OCI-LY3 (cell line): ENCODE measurements at regions not wholly inside any gene's neighbourhood (a gene's known extent, or its start where the extent isn't known, plus 50 kb on each side); places are given as distances from the start of the nearest gene placed in this dataset.

Experiments used
- H2AFZ ChIP-seq: fragments of 200-600, 300-600 bp; shearing (Covaris generic); 2 replicates; pipeline ENCODE4 v1.6.0; 2014; ENCODE audit warnings: antibody characterized with exemption, low read depth, low read length
- H3K27ac ChIP-seq: fragments of 200-600, 300-600 bp; sonication (generic); 2 replicates; pipeline ENCODE4 v1.5.1; 2014; ENCODE audit warnings: mild to moderate bottlenecking, low read length, moderate library complexity, mixed read lengths
- H3K27me3 ChIP-seq: fragments of 200-600, 300-600 bp; sonication (generic); 2 replicates; pipeline ENCODE4 v1.6.1; 2014; ENCODE audit warnings: low read depth, low read length, mixed read lengths
- H3K36me3 ChIP-seq: fragments of 200-600, 300-600 bp; sonication (generic); replicated peaks from 2 replicates; pipeline ENCODE3; 2014; ENCODE audit warnings: low read depth, low read length, mixed read lengths
- H3K4me1 ChIP-seq: fragments of 300-600, 200-600 bp; sonication (generic); 2 replicates; pipeline ENCODE4 v1.6.1; 2014; ENCODE audit warnings: low read length, mixed read lengths
- H3K4me2 ChIP-seq: fragments of 200-600, 300-600 bp; sonication (generic); 2 replicates; pipeline ENCODE4 v1.6.1; 2014; ENCODE audit warnings: low read length, mixed read lengths
- H3K4me3 ChIP-seq: fragments of 300-600, 200-600 bp; sonication (generic); 2 replicates; pipeline ENCODE4 v1.5.1; 2014; ENCODE audit warnings: antibody characterized with exemption, mild to moderate bottlenecking, low read length, moderate library complexity
- H3K79me2 ChIP-seq: fragments of 300-600, 200-600 bp; shearing (Covaris generic); 2 replicates; pipeline ENCODE4 v1.6.1; 2014; ENCODE audit warnings: mild to moderate bottlenecking, low read length, mixed read lengths
- H3K9ac ChIP-seq: fragments of 300-600, 200-600 bp; shearing (Covaris generic); 2 replicates; pipeline ENCODE4 v1.6.0; 2014; ENCODE audit warnings: mild to moderate bottlenecking, low read length, moderate library complexity
- H3K9me3 ChIP-seq: fragments of 200-600, 300-600 bp; shearing (Covaris generic); 2 replicates; pipeline ENCODE4 v1.6.1; 2014; ENCODE audit warnings: low read length, mixed read lengths; ENCODE audit not compliant: insufficient read depth
- H4K20me1 ChIP-seq: fragments of 200-600, 300-600 bp; sonication (generic); 2 replicates; pipeline ENCODE4 v1.6.1; 2016; ENCODE audit warnings: low read length, mixed read lengths; ENCODE audit not compliant: insufficient read depth
- CTCF ChIP-seq: fragments of 200-600, 300-600 bp; sonication (generic); IDR thresholded peaks from 2 replicates; pipeline ENCODE4 v1.5.1; 2014; ENCODE audit warnings: antibody characterized with exemption, low read length, low read depth
- EZH2phosphoT487 ChIP-seq: fragments of 200-600 bp; shearing (Covaris generic); IDR thresholded peaks from 2 replicates; pipeline ENCODE4 v1.6.1; 2018; ENCODE audit warnings: antibody characterized with exemption, mixed run types, low read depth

GRCh38 chr1:221101807-221102605 lies 222.8 kb downstream of the HLX start:
- H3K4me2 ChIP-seq: no peak overlapping the region
- no peak overlapping the region for H2AFZ ChIP-seq
- H3K4me1 ChIP-seq: peaks cover 34% of the 10 kb centered on the region
- no peak overlapping the region for H3K27ac ChIP-seq
- TF ChIP-seq EZH2phosphoT487: no peak
- no peaks in the 10 kb centered on the region for H4K20me1 ChIP-seq
- H3K27me3 ChIP-seq: no peaks in the 10 kb centered on the region
- no peak overlapping the region for H3K9ac ChIP-seq
- H3K9me3 ChIP-seq: no peaks in the 10 kb centered on the region
- peaks cover 12% of the 10 kb centered on the region for H3K36me3 ChIP-seq
- no peak overlapping the region for H3K4me3 ChIP-seq
- no peaks in the 10 kb centered on the region for H3K79me2 ChIP-seq

- Histone ChIP-seq H3K4me1 (peaks cover 20% of the 10 kb centered on the region), H2AFZ (0 out of 2 replicates have a peak overlapping the region, but pooled peaks have one; percentile 24), H3K27me3 (no peaks in the 10 kb centered on the region), H3K27ac (no peak overlapping the region), H3K79me2 (no peaks in the 10 kb centered on the region), H4K20me1 (no peaks in the 10 kb centered on the region), H3K4me3 (no peak overlapping the region), H3K9ac (no peak overlapping the region), H3K4me2 (peak overlapping the region; percentile 51), H3K9me3 (no peaks in the 10 kb centered on the region), H3K36me3 (peaks cover under 1% of the 10 kb centered on the region)
- TF ChIP-seq EZH2phosphoT487: no peak
- TF ChIP-seq CTCF: no peak
These were observed 225.4 kb downstream of the HLX start for GRCh38 chr1:221104596-221104995.

- Histone ChIP-seq H2AFZ (no peak overlapping the region), H3K4me2 (no peak overlapping the region), H4K20me1 (no peaks in the 10 kb centered on the region), H3K36me3 (no peaks in the 10 kb centered on the region), H3K9me3 (no peaks in the 10 kb centered on the region), H3K9ac (no peak overlapping the region), H3K79me2 (no peaks in the 10 kb centered on the region), H3K27ac (no peak overlapping the region), H3K4me1 (peaks cover 20% of the 10 kb centered on the region), H3K4me3 (no peak overlapping the region), H3K27me3 (no peaks in the 10 kb centered on the region)
- TF ChIP-seq CTCF: no peak
- TF ChIP-seq EZH2phosphoT487: no peak
These were observed 226.3 kb downstream of the HLX start for GRCh38 chr1:221105578-221105977.

- Histone ChIP-seq H3K4me3 (no peak overlapping the region), H3K4me1 (peaks cover 20% of the 10 kb centered on the region), H3K79me2 (no peaks in the 10 kb centered on the region), H3K4me2 (no peak overlapping the region), H3K36me3 (no peaks in the 10 kb centered on the region), H3K9me3 (no peaks in the 10 kb centered on the region), H3K27ac (no peak overlapping the region), H4K20me1 (no peaks in the 10 kb centered on the region), H3K9ac (no peak overlapping the region), H3K27me3 (no peaks in the 10 kb centered on the region), H2AFZ (no peak overlapping the region)
- no peak for TF ChIP-seq EZH2phosphoT487
- TF ChIP-seq CTCF: no peak
These were observed 227.4 kb downstream of the HLX start for GRCh38 chr1:221106616-221107015.
